NCI-H446 (cell line): ENCODE measurements at regions not wholly inside any gene's neighbourhood (a gene's known extent, or its start where the extent isn't known, plus 50 kb on each side); places are given as distances from the start of the nearest gene placed in this dataset.

Source experiments
- DNase-seq, 2 experiments: peaks; one replicate each; lab custom pipeline; 2025; lab: John Stamatoyannopoulos, UW

- DNase-seq = no peak
These were observed 101.0 kb upstream of the FLRT2 start for GRCh38 chr14:85428926-85429325.

- no peak for DNase-seq
These were observed 92.8 kb upstream of the FLRT2 start for GRCh38 chr14:85437148-85437547.

GRCh38 chr14:85438001-85438400 is 91.9 kb upstream of the FLRT2 start:
- DNase-seq = no peak

- DNase-seq = no peak
These were observed 91.4 kb upstream of the FLRT2 start for GRCh38 chr14:85438481-85438942.

- DNase-seq = no peak
These were observed 90.1 kb upstream of the FLRT2 start for GRCh38 chr14:85439696-85440328.

GRCh38 chr14:85441909-85442643 is 87.9 kb upstream of the FLRT2 start:
- DNase-seq = no peak

GRCh38 chr14:85442996-85443395 is 86.9 kb upstream of the FLRT2 start:
- DNase-seq = no peak

GRCh38 chr14:85444635-85445034 is 85.3 kb upstream of the FLRT2 start:
- peak in 1 of 2 experiments; percentile 47 for DNase-seq

- DNase-seq = no peak
These were observed 84.7 kb upstream of the FLRT2 start for GRCh38 chr14:85445151-85445795.

- no peak for DNase-seq
These were observed 82.1 kb upstream of the FLRT2 start for GRCh38 chr14:85447883-85448282.

- DNase-seq = no peak
These were observed 78.5 kb upstream of the FLRT2 start for GRCh38 chr14:85451421-85451820.

GRCh38 chr14:85453401-85454225 is 76.3 kb upstream of the FLRT2 start:
- no peak for DNase-seq

- no peak for DNase-seq
These were observed 75.6 kb upstream of the FLRT2 start for GRCh38 chr14:85454226-85454813.

GRCh38 chr14:85459361-85460000 is 70.5 kb upstream of the FLRT2 start:
- no peak for DNase-seq

GRCh38 chr14:85461432-85462133 is 68.4 kb upstream of the FLRT2 start:
- no peak for DNase-seq

- DNase-seq = no peak
These were observed 66.4 kb upstream of the FLRT2 start for GRCh38 chr14:85463512-85463911.

GRCh38 chr14:85464135-85464895 is 65.6 kb upstream of the FLRT2 start:
- no peak for DNase-seq

GRCh38 chr14:85466678-85467077 is 63.3 kb upstream of the FLRT2 start:
- no peak for DNase-seq

GRCh38 chr14:85468816-85469215 is 61.1 kb upstream of the FLRT2 start:
- DNase-seq = no peak

GRCh38 chr14:85471156-85471555 is 58.8 kb upstream of the FLRT2 start:
- no peak for DNase-seq
